SK-N-SH (cell line): ENCODE measurements at regions not wholly inside any gene's neighbourhood (a gene's known extent, or its start where the extent isn't known, plus 50 kb on each side); places are given as distances from the start of the nearest gene placed in this dataset.

Source experiments
- CTCF ChIA-PET: fragments of 300-600, 350-600 bp; formaldehyde crosslinking; extraction: SDS; loops from one replicate; lab custom pipeline; 2021; lab: Yijun Ruan, JAX
- POLR2A ChIA-PET: fragments of 350-600 bp; sonication (Branson Sonifier 250); formaldehyde crosslinking; extraction: SDS; loops from one replicate; lab custom pipeline; 2020; ENCODE audit warnings: antibody characterized with exemption, inconsistent platforms; lab: Yijun Ruan, JAX
- DNase-seq: peaks from one replicate; pipeline ENCODE4 v3.0.0; 2012
- H2AFZ ChIP-seq: fragments of 200-600 bp; sonication (generic); 2 replicates; pipeline ENCODE4 v1.8.1; 2016; ENCODE audit warnings: antibody characterized with exemption, mild to moderate bottlenecking, low read depth
- H3F3A ChIP-seq: fragments of 200-600 bp; sonication (generic); replicated peaks from 2 replicates; pipeline ENCODE3; 2016; ENCODE audit warnings: antibody characterized with exemption, mild to moderate bottlenecking; ENCODE audit not compliant: insufficient read depth
- H3K27ac ChIP-seq, 2 experiments: fragments of 200-500 bp in 1 of 2; fragments of 200-600 bp in 1 of 2; sonication (Bioruptor generic) in 1 of 2; sonication (generic), shearing (Covaris generic) in 1 of 2; 2 replicates each; pipeline versions ENCODE4 v1.5.1 to v1.6.1; 2014 to 2016; ENCODE audit warnings: low read depth in 2 of 2, inconsistent platforms in 1 of 2, low read length in 1 of 2, mild to moderate bottlenecking in 1 of 2, mixed read lengths in 1 of 2
- H3K27me3 ChIP-seq: fragments of 200-600 bp; sonication (generic), shearing (Covaris generic); 2 replicates; pipeline ENCODE4 v1.6.1; 2016; ENCODE audit warnings: mixed run types; ENCODE audit not compliant: insufficient read depth
- H3K36me3 ChIP-seq, 2 experiments: fragments of 200-500 bp in 1 of 2; fragments of 200-600 bp in 1 of 2; sonication (Bioruptor generic) in 1 of 2; sonication (generic) in 1 of 2; replicated peaks in 1 of 2; 2 replicates each; pipeline versions ENCODE3 to v1.5.1; 2014 to 2016; ENCODE audit warnings: low read length in 1 of 2, mild to moderate bottlenecking in 1 of 2; ENCODE audit not compliant: insufficient read depth in 2 of 2, control insufficient read depth in 1 of 2
- H3K4me1 ChIP-seq, 2 experiments: fragments of 200-500 bp in 1 of 2; fragments of 200-600 bp in 1 of 2; sonication (Bioruptor generic) in 1 of 2; sonication (generic), shearing (Covaris generic) in 1 of 2; 2 replicates each; pipeline versions ENCODE4 v1.5.1 to v1.6.1; 2014 to 2016; ENCODE audit warnings: low read depth in 1 of 2, low read length in 1 of 2, mixed run types in 1 of 2; ENCODE audit not compliant: insufficient read depth in 2 of 2, control insufficient read depth in 1 of 2
- H3K4me2 ChIP-seq: fragments of 200-600 bp; sonication (generic), shearing (Covaris generic); 2 replicates; pipeline ENCODE4 v1.6.1; 2017; ENCODE audit warnings: mixed run types
- H3K4me3 ChIP-seq, 2 experiments: fragments of 200-500 bp in 1 of 2; fragments of 200-600 bp in 1 of 2; sonication (Bioruptor generic) in 1 of 2; sonication (generic), shearing (Covaris generic) in 1 of 2; 2 replicates each; pipeline versions ENCODE4 v1.5.1 to v1.8.1; 2014 to 2016; ENCODE audit warnings: low read depth in 2 of 2, inconsistent platforms in 1 of 2, low read length in 1 of 2, mild to moderate bottlenecking in 1 of 2, mixed read lengths in 1 of 2, moderate library complexity in 1 of 2
- H3K79me2 ChIP-seq: fragments of 200-600 bp; sonication (generic); 2 replicates; pipeline ENCODE4 v1.8.1; 2017; ENCODE audit warnings: mild to moderate bottlenecking; ENCODE audit not compliant: insufficient read depth
- H3K9ac ChIP-seq: fragments of 200-600 bp; sonication (generic); 2 replicates; pipeline ENCODE4 v1.6.1; 2017; ENCODE audit warnings: mixed run types
- H3K9me2 ChIP-seq: fragments of 200-600 bp; sonication (generic); 2 replicates; pipeline ENCODE4 v1.6.1; 2017; ENCODE audit warnings: mixed run types
- H3K9me3 ChIP-seq: fragments of 200-600 bp; sonication (generic); 2 replicates; pipeline ENCODE4 v1.6.1; 2017; ENCODE audit warnings: mixed run types, mild to moderate bottlenecking, moderate library complexity
- H4K20me1 ChIP-seq: fragments of 200-600 bp; sonication (generic); 2 replicates; pipeline ENCODE4 v1.6.1; 2017; ENCODE audit warnings: mild to moderate bottlenecking, mixed run types; ENCODE audit not compliant: insufficient read depth
- CHD2 ChIP-seq: fragments of 150-350 bp; IDR thresholded peaks from 2 replicates; pipeline ENCODE4 v1.6.1; 2018; ENCODE audit warnings: low read length; ENCODE audit not compliant: partially characterized antibody
- EP300 ChIP-seq, 2 experiments: IDR thresholded peaks; 2 replicates each; pipeline versions ENCODE4 v1.4.0 to v1.6.1; 2012; ENCODE audit warnings: borderline replicate concordance in 1 of 2, low read depth in 1 of 2, low read length in 1 of 2
- EZH2phosphoT487 ChIP-seq: fragments of 200-600 bp; sonication (generic); IDR thresholded peaks from 2 replicates; pipeline ENCODE4 v1.6.1; 2017; ENCODE audit warnings: low read depth, mixed run types, mild to moderate bottlenecking, antibody characterized with exemption, moderate library complexity, borderline replicate concordance
- FOSL2 ChIP-seq: IDR thresholded peaks from 2 replicates; pipeline ENCODE4 v1.4.0; 2012; ENCODE audit warnings: low read depth, mild to moderate bottlenecking, moderate library complexity, borderline replicate concordance
- FOXJ3 ChIP-seq: sonication (generic); formaldehyde crosslinking; IDR thresholded peaks from 2 replicates; pipeline ENCODE4 v1.5.1; 2020; ENCODE audit warnings: mild to moderate bottlenecking, missing genetic modification reagents
- FOXM1 ChIP-seq: IDR thresholded peaks from 2 replicates; pipeline ENCODE4 v1.4.0; 2012; ENCODE audit warnings: low read depth, mild to moderate bottlenecking
- MAX ChIP-seq: IDR thresholded peaks from 2 replicates; pipeline ENCODE4 v1.4.0; 2012; ENCODE audit warnings: low read depth
- MEF2A ChIP-seq: IDR thresholded peaks from 2 replicates; pipeline ENCODE4 v1.4.0; 2012; ENCODE audit warnings: low read depth, borderline replicate concordance
- MXI1 ChIP-seq: IDR thresholded peaks from 2 replicates; pipeline ENCODE4 v1.6.1; 2012; ENCODE audit warnings: mild to moderate bottlenecking, low read depth, low read length, improper control_type of control experiment
- NRF1 ChIP-seq: IDR thresholded peaks from 2 replicates; pipeline ENCODE4 v1.6.1; 2012; ENCODE audit warnings: low read depth, mild to moderate bottlenecking, low read length
- PBX3 ChIP-seq: IDR thresholded peaks from 2 replicates; pipeline ENCODE4; 2012
- POLR2AphosphoS5 ChIP-seq: IDR thresholded peaks from 2 replicates; pipeline ENCODE4 v1.6.1; 2012; ENCODE audit warnings: low read depth, low read length
- RCOR1 ChIP-seq: fragments of 150-350 bp; IDR thresholded peaks from 2 replicates; pipeline ENCODE4 v1.6.1; 2017; ENCODE audit warnings: antibody characterized with exemption, low read length
- RFX5 ChIP-seq: IDR thresholded peaks from 2 replicates; pipeline ENCODE4 v1.6.1; 2012; ENCODE audit warnings: mild to moderate bottlenecking, improper control_type of control experiment, low read length
- SMC3 ChIP-seq: IDR thresholded peaks from 2 replicates; pipeline ENCODE4 v1.6.1; 2012; ENCODE audit warnings: low read depth, low read length, improper control_type of control experiment
- TCF12 ChIP-seq: IDR thresholded peaks from 2 replicates; pipeline ENCODE4 v1.4.0; 2012
- USF1 ChIP-seq: IDR thresholded peaks from 2 replicates; pipeline ENCODE4 v1.4.0; 2012; ENCODE audit warnings: low read depth, borderline replicate concordance
- WGBS: methylation state at CpG from one replicate; pipeline ENCODE4 v1.1.6; 2017; ENCODE audit warnings: low lambda C conversion rate; 5-methylcytosine and 5-hydroxymethylcytosine counted together

- TF ChIP-seq EZH2phosphoT487 (no peak), MEF2A (no peak), EP300 (IDR thresholded peaks at IDR 0.05; ENCODE audit: borderline replicate concordance in 1 of 2, low read depth in 1 of 2, low read length in 1 of 2) (no peak), RCOR1 (no peak; the same call in 1 of the 2 replicates), MAX (peak; percentile 71), NRF1 (peak; percentile 42; the same call in 1 of the 2 replicates), FOXJ3 (CRISPR knock-in tag) (no peak), SMC3 (0 out of 2 replicates have a peak, but pooled peaks have one; percentile 30), POLR2AphosphoS5 (peak; percentile 56; the same call in 1 of the 2 replicates), CHD2 (no peak), USF1 (no peak), FOSL2 (no peak)
Measured at GRCh38 chr2:144331674-144332355, 188.1 kb downstream of the ZEB2 start (continued).

GRCh38 chr2:144330951-144331673 lies 188.8 kb downstream of the ZEB2 start:
- WGBS, result 16% methylated on average over 12 of the region's 12 CpGs
- Histone ChIP-seq H2AFZ (peak overlapping the region; percentile 69), H3K4me3 (peak overlapping the region; percentile 78 to 82), H3K4me2 (peak overlapping the region; percentile 92), H3K4me1 (peaks cover 0 to 4% of the 10 kb centered on the region in 2 experiments; a peak in 3 of 4 replicates), H3K9me3 (no peaks in the 10 kb centered on the region), H3F3A (peaks cover 11% of the 10 kb centered on the region), H3K36me3 (no peaks in the 10 kb centered on the region), H4K20me1 (no peaks in the 10 kb centered on the region), H3K79me2 (peaks cover 11% of the 10 kb centered on the region), H3K27me3 (no peaks in the 10 kb centered on the region), H3K9me2 (no peaks in the 10 kb centered on the region), H3K9ac (peak overlapping the region; percentile 77), H3K27ac (peak overlapping the region; percentile 57 to 92; a peak in 3 of 4 replicates)
- TF ChIP-seq RFX5 (no peak), MXI1 (no peak), TCF12 (no peak), FOXM1 (no peak), PBX3 (no peak)
- peak; percentile 13 for DNase-seq
- ChIA-PET CTCF (interaction anchor here (0.7 to 1.2 kb wide), 3 partner anchors 107 to 868 kb away, joined by 3 to 4 read pairs (median 4); no protein-coding TSS in a partner anchor), POLR2A (interaction anchor here (1.7 kb wide), 1 partner anchor 10 kb away, joined by 4 read pairs; no protein-coding TSS in a partner anchor)
